GM21825 (cell line): ENCODE measurements at regions not wholly inside any gene's neighbourhood (a gene's known extent, or its start where the extent isn't known, plus 50 kb on each side); places are given as distances from the start of the nearest gene placed in this dataset.
"Not testable (repeated sequence)": the region's sequence is repeated elsewhere in the genome, so short reads cannot be mapped to it uniquely, and the experiment has no call there.

Experiments
- ATAC-seq: cut with Tn5 transposase; IDR thresholded peaks from one replicate; pipeline ENCODE4 v1.9.1; 2021; ENCODE audit warnings: mild to moderate bottlenecking, moderate library complexity; ENCODE audit not compliant: unreplicated experiment

- no peak for ATAC-seq
Observed at GRCh38 chr5:174462129-174462528, 262.3 kb upstream of the MSX2 start.

GRCh38 chr5:174464504-174465165 lies 259.7 kb upstream of the MSX2 start:
- no peak for ATAC-seq

GRCh38 chr5:174471528-174471927 lies 252.9 kb upstream of the MSX2 start:
- not testable (repeated sequence) for ATAC-seq

- no peak for ATAC-seq
Observed at GRCh38 chr5:174472956-174473355, 251.4 kb upstream of the MSX2 start.

GRCh38 chr5:174476001-174476400 lies 248.4 kb upstream of the MSX2 start:
- ATAC-seq, result not testable (repeated sequence)

GRCh38 chr5:174479325-174479724 lies 245.1 kb upstream of the MSX2 start:
- no peak for ATAC-seq

- no peak for ATAC-seq
Observed at GRCh38 chr5:174481737-174482136, 242.6 kb upstream of the MSX2 start.

- no peak for ATAC-seq
Observed at GRCh38 chr5:174482607-174483024, 241.8 kb upstream of the MSX2 start.

GRCh38 chr5:174483411-174483810 lies 241.0 kb upstream of the MSX2 start:
- no peak for ATAC-seq

GRCh38 chr5:174489215-174489614 lies 235.2 kb upstream of the MSX2 start:
- ATAC-seq, result no peak

GRCh38 chr5:174489920-174490597 lies 234.3 kb upstream of the MSX2 start:
- no peak for ATAC-seq

GRCh38 chr5:174490728-174491127 lies 233.7 kb upstream of the MSX2 start:
- ATAC-seq, result no peak

- no peak for ATAC-seq
Observed at GRCh38 chr5:174491265-174491664, 233.1 kb upstream of the MSX2 start.

- no peak for ATAC-seq
Observed at GRCh38 chr5:174491761-174492350, 232.5 kb upstream of the MSX2 start.

- no peak for ATAC-seq
Observed at GRCh38 chr5:174493530-174493929, 230.9 kb upstream of the MSX2 start.

- ATAC-seq, result not testable (repeated sequence)
Observed at GRCh38 chr5:174497939-174498338, 226.4 kb upstream of the MSX2 start.

- not testable (repeated sequence) for ATAC-seq
Observed at GRCh38 chr5:174498575-174498974, 225.8 kb upstream of the MSX2 start.

- ATAC-seq, result no peak
Observed at GRCh38 chr5:174500636-174501035, 223.7 kb upstream of the MSX2 start.

GRCh38 chr5:174501461-174502069 lies 222.8 kb upstream of the MSX2 start:
- ATAC-seq, result no peak

GRCh38 chr5:174503086-174503460 lies 221.3 kb upstream of the MSX2 start:
- no peak for ATAC-seq

- ATAC-seq, result no peak
Observed at GRCh38 chr5:174503461-174504265, 220.7 kb upstream of the MSX2 start.
